CD4-positive, alpha-beta T cell (primary cell): ENCODE measurements at regions not wholly inside any gene's neighbourhood (a gene's known extent, or its start where the extent isn't known, plus 50 kb on each side); places are given as distances from the start of the nearest gene placed in this dataset.

Experiments used
- ATAC-seq: fragments of 200-7000 bp; cut with Tn5 transposase; one replicate; pipeline ENCODE4 v1.10.0; 2022; ENCODE audit warnings: mild to moderate bottlenecking; ENCODE audit not compliant: poor library complexity
- CTCF ChIA-PET: fragments of 350-600 bp; sonication (Branson Sonifier 250); formaldehyde crosslinking; loops from one replicate; lab custom pipeline; 2021; ENCODE audit warnings: antibody characterized with exemption, inconsistent platforms; lab: Charles Lee
- POLR2A ChIA-PET: fragments of 350-600 bp; sonication (Branson Sonifier 250); formaldehyde crosslinking; loops from one replicate; lab custom pipeline; 2021; ENCODE audit warnings: antibody characterized with exemption, inconsistent platforms; lab: Charles Lee
- DNase-seq, 14 experiments: peaks; one replicate each; pipeline ENCODE4 v3.0.0-alpha.2; 2013 to 2020; ENCODE audit warnings: mixed read lengths in 2 of 14
- H3K27ac ChIP-seq, 2 donors: one replicate each; pipeline versions ENCODE4 v1.5.1 to v1.7.0; 2013; ENCODE audit warnings: low read length in 2 of 2, low read depth in 1 of 2, mild to moderate bottlenecking in 1 of 2
- H3K27me3 ChIP-seq, 2 experiments: 1 replicate in 1 of 2; 2 replicates in 1 of 2; pipeline versions ENCODE4 v1.6.1 to v1.7.0; 2013; ENCODE audit warnings: low read length in 2 of 2, control low read depth in 1 of 2, mild to moderate bottlenecking in 1 of 2, moderate library complexity in 1 of 2; ENCODE audit not compliant: insufficient read depth in 2 of 2, control insufficient read depth in 1 of 2
- H3K36me3 ChIP-seq: one replicate; pipeline ENCODE4 v1.6.1; 2013; ENCODE audit warnings: low read length, control low read depth; ENCODE audit not compliant: insufficient read depth
- H3K4me1 ChIP-seq: one replicate; pipeline ENCODE4 v1.6.1; 2013; ENCODE audit warnings: low read length, control low read depth; ENCODE audit not compliant: insufficient read depth
- H3K4me3 ChIP-seq: one replicate; pipeline ENCODE4 v1.5.1; 2013; ENCODE audit warnings: mild to moderate bottlenecking, low read length, moderate library complexity
- H3K9me3 ChIP-seq, 2 experiments: 1 replicate in 1 of 2; 2 replicates in 1 of 2; pipeline versions ENCODE4 v1.6.1 to v1.7.0; 2013; ENCODE audit warnings: low read length in 2 of 2, mild to moderate bottlenecking in 2 of 2, control low read depth in 1 of 2, moderate library complexity in 1 of 2; ENCODE audit not compliant: control insufficient read depth in 1 of 2, insufficient read depth in 1 of 2
- H3K27ac Mint-ChIP-seq: one replicate; pipeline ENCODE4 v1.8.0; 2020; ENCODE audit warnings: mixed read lengths
- H3K27me3 Mint-ChIP-seq: one replicate; pipeline ENCODE4 v1.8.0; 2021; ENCODE audit warnings: mixed read lengths
- H3K36me3 Mint-ChIP-seq: one replicate; pipeline ENCODE4 v1.8.0; 2021; ENCODE audit warnings: low read depth, mixed read lengths
- H3K4me1 Mint-ChIP-seq: one replicate; pipeline ENCODE4 v1.8.0; 2021; ENCODE audit warnings: low read depth, mixed read lengths
- H3K4me3 Mint-ChIP-seq: one replicate; pipeline ENCODE4 v1.8.0; 2020; ENCODE audit warnings: mild to moderate bottlenecking, mixed read lengths
- H3K9me3 Mint-ChIP-seq: one replicate; pipeline ENCODE4 v1.8.0; 2020; ENCODE audit warnings: mixed read lengths
- intact Hi-C, 2 experiments: fragments of 100-400 bp; cut with DNase I in 1 of 2; cut with micrococcal nuclease in 1 of 2; formaldehyde crosslinking; loops; one replicate each; pipeline versions ENCODE4 v1.15.1 to v1.9.0; 2023 to 2025; cut with DNase I, micrococcal nuclease
- TF ChIP-seq, protein P1 (sequence below): fragments of 200-600 bp; IDR thresholded peaks from one replicate; pipeline ENCODE4 v1.8.0; 2022; ENCODE audit warnings: antibody characterized with exemption, mild to moderate bottlenecking

DNA sequence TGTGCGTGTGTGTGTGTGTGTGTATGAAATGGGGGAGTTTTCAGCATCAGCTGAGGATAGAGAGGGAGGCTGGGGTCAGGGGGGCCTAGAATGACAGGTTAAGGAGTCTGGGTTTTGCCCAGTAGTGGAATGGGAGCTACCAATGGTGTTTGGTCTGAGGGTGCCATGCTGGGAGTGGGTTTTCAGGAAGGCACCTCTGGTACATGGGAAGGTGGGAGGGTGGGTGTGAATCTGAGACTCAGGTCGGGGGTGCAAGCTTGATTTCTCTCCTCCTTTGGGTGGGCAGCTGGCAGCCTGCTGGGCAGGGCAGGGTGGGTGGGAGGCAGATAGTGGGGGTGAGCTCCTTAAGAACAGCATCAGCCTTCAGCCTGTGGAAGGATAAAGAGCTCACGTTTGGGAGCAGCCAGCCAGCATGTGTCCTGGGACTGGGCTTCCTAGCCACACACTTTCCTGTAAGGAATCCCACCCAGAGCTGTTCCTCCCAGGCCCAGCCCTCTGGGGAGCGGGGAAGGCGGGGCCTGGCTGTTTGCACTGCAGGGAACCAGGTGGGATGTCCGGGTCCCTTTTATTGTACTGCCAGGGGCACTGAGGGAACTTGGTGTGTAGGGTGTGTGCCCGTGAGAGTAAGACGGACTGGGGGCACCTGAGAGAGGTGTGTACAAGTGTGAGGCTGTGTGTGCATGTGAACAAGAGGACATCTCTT is 152.8 kb downstream of the FOXD2 start:
- TF ChIP-seq, protein P1, sequence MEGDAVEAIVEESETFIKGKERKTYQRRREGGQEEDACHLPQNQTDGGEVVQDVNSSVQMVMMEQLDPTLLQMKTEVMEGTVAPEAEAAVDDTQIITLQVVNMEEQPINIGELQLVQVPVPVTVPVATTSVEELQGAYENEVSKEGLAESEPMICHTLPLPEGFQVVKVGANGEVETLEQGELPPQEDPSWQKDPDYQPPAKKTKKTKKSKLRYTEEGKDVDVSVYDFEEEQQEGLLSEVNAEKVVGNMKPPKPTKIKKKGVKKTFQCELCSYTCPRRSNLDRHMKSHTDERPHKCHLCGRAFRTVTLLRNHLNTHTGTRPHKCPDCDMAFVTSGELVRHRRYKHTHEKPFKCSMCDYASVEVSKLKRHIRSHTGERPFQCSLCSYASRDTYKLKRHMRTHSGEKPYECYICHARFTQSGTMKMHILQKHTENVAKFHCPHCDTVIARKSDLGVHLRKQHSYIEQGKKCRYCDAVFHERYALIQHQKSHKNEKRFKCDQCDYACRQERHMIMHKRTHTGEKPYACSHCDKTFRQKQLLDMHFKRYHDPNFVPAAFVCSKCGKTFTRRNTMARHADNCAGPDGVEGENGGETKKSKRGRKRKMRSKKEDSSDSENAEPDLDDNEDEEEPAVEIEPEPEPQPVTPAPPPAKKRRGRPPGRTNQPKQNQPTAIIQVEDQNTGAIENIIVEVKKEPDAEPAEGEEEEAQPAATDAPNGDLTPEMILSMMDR, result no peak
- H3K9me3 ChIP-seq, result peaks cover 0 to 7% of the 10 kb centered on the region in 2 experiments
- H3K4me1 ChIP-seq, result no peaks in the 10 kb centered on the region
- peaks cover 42 to 46% of the 10 kb centered on the region in 2 experiments for H3K27me3 ChIP-seq
- POLR2A ChIA-PET, result no interaction called here
- H3K36me3 ChIP-seq, result no peaks in the 10 kb centered on the region
- no peaks in the 10 kb centered on the region for H3K36me3 Mint-ChIP-seq
- H3K27ac ChIP-seq, result no peak overlapping the region
- H3K27ac Mint-ChIP-seq, result no peak overlapping the region
- H3K9me3 Mint-ChIP-seq, result no peaks in the 10 kb centered on the region
- H3K4me3 ChIP-seq, result no peak overlapping the region
- ATAC-seq, result no peak
- intact Hi-C loops, result no loop called here
- DNase-seq, result no peak
- peaks cover 43% of the 10 kb centered on the region for H3K27me3 Mint-ChIP-seq
- CTCF ChIA-PET, result no interaction called here
- no peaks in the 10 kb centered on the region for H3K4me1 Mint-ChIP-seq
- no peak overlapping the region for H3K4me3 Mint-ChIP-seq

DNA sequence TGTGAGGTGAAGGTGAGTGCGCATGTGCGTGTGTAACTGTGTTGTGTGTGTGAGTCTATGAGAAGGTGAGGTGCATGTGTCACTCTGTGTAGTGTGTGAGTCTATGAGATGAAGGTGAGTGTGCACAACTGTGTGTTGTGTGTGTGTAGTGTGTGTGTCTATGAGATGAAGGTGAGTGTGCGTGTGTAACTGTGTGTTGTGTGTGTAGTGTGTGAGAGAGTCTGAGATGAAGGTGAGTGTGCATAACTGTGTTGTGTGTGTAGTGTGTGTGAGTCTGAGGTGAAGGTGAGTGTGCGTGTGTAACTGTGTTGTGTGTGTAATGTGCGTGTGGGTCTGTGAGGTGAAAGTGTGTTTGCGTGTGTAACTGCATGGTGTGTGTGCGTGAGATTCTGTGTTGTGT is 154.0 kb downstream of the FOXD2 start:
- DNase-seq, result no peak
- intact Hi-C loops, result no loop called here
- H3K4me1 Mint-ChIP-seq, result no peaks in the 10 kb centered on the region
- POLR2A ChIA-PET, result no interaction called here
- H3K36me3 ChIP-seq, result no peaks in the 10 kb centered on the region
- H3K27ac Mint-ChIP-seq, result no peak overlapping the region
- no peak overlapping the region for H3K4me3 ChIP-seq
- H3K4me1 ChIP-seq, result no peaks in the 10 kb centered on the region
- ATAC-seq, result no peak
- no peak overlapping the region for H3K4me3 Mint-ChIP-seq
- TF ChIP-seq, protein P1, result no peak
- peaks cover 0 to 7% of the 10 kb centered on the region in 2 experiments for H3K9me3 ChIP-seq
- H3K27me3 ChIP-seq, result peaks cover 43% of the 10 kb centered on the region in 2 experiments
- peaks cover 45% of the 10 kb centered on the region for H3K27me3 Mint-ChIP-seq
- no peak overlapping the region for H3K27ac ChIP-seq
- H3K36me3 Mint-ChIP-seq, result no peaks in the 10 kb centered on the region
- CTCF ChIA-PET, result no interaction called here
- no peaks in the 10 kb centered on the region for H3K9me3 Mint-ChIP-seq

DNA sequence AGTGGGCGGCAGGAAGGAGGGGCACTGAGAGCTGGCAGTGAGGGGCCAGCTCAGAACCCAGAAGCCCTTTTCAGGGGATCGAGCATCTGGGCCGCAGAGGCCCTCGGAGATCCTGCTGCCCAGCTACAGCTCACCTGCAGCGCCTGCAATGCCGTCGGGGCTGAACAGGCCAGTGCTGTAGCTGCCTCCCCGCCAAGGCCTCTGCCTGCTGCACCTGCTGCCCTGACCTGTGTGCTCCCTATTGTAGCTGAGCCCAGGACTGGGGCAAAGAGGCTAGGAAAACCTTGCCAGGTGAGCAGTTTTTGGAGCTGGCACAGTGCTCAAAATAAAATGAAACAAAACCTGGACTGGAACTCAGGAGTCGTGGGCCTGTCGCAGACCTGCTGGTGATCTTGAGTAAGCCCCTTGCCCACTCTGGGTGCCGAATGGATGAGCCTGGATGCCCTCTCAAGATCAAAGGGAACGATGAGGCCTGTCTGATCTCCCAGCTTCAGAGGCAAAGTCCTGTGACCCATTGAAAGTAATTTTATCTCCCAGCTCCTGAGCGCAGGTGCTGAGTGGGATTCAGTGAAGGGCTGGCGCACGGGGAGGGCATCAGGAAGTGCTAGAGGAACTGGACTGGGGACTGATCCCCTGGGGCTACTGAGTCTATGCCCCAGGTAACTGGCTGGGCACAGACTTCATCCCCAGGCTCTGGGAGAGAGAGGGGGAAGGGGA is 154.6 kb downstream of the FOXD2 start:
- peaks cover 0 to 7% of the 10 kb centered on the region in 2 experiments for H3K9me3 ChIP-seq
- ChIA-PET POLR2A (no interaction called here), CTCF (no interaction called here)
- H3K36me3 ChIP-seq, result no peaks in the 10 kb centered on the region
- no peak overlapping the region for H3K4me3 Mint-ChIP-seq
- no peak overlapping the region for H3K27ac ChIP-seq
- no peak for ATAC-seq
- H3K4me3 ChIP-seq, result no peak overlapping the region
- H3K4me1 ChIP-seq, result no peaks in the 10 kb centered on the region
- intact Hi-C loops, result no loop called here
- DNase-seq, result no peak
- H3K4me1 Mint-ChIP-seq, result no peaks in the 10 kb centered on the region
- H3K36me3 Mint-ChIP-seq, result no peaks in the 10 kb centered on the region
- H3K27ac Mint-ChIP-seq, result no peak overlapping the region
- peaks cover 43% of the 10 kb centered on the region in 2 experiments for H3K27me3 ChIP-seq
- TF ChIP-seq, protein P1, result no peak
- H3K9me3 Mint-ChIP-seq, result no peaks in the 10 kb centered on the region
- H3K27me3 Mint-ChIP-seq, result peaks cover 47% of the 10 kb centered on the region
